ENCODE measurements at regions not wholly inside any gene's neighbourhood (a gene's known extent, or its start where the extent isn't known, plus 50 kb on each side); places are given as distances from the start of the nearest gene placed in this dataset.

- in situ Hi-C loops (cut with MboI; ENCODE audit: low sequenced_read_pairs, unreplicated experiment), result loop anchor here (10.0 kb wide), 1 partner anchor 306 kb away; no protein-coding TSS in a partner anchor
These were observed 51.4 kb upstream of the BLCAP start for GRCh38 chr20:37579106-37579505.

GRCh38 chr20:37577981-37578380 lies 50.3 kb upstream of the BLCAP start:
- no peak for TF ChIP-seq CTCF (IDR thresholded peaks at IDR 0.05; ENCODE audit: borderline replicate concordance, control extremely low read depth, extremely low read depth, insufficient read depth, missing control alignments)
- DNase-seq (ENCODE audit: low spot score), result no peak
- in situ Hi-C loops (cut with MboI; ENCODE audit: low sequenced_read_pairs, unreplicated experiment), result loop anchor here (10.0 kb wide), 1 partner anchor 307 kb away; no protein-coding TSS in a partner anchor

More at GRCh38 chr20:37579106-37579505, 51.4 kb upstream of the BLCAP start:
- TF ChIP-seq CTCF (IDR thresholded peaks at IDR 0.05; ENCODE audit: borderline replicate concordance, control extremely low read depth, extremely low read depth, insufficient read depth, missing control alignments), result no peak
- DNase-seq (ENCODE audit: low spot score), result no peak

Data from GM13976 (cell line).